ENCODE measurements at regions not wholly inside any gene's neighbourhood (a gene's known extent, or its start where the extent isn't known, plus 50 kb on each side); places are given as distances from the start of the nearest gene placed in this dataset.

DNA sequence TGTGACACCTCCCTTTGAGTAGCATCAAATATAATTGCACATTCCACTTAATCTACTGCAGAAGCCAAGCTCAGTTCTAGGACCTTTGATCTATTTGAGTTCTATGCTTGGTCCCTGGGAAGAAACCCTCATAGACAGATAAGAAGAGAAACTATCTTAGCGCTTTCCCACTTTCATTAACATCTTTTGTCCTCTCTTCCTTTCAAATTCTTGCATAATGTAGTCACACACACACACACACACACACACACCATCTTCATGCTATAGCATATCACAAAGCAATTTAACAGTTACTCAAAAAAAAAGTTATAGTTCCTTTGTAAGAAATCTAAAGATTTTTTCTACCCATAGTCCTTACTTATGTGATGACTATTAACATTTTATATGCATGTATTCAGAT lies 735.9 kb upstream of the PCDH9 start:
- Histone ChIP-seq H3K27ac (ENCODE audit: low read depth, low read length) (no peak overlapping the region), H2AFZ (ENCODE audit: low read depth, low read length) (no peak overlapping the region), H3K4me3 (ENCODE audit: insufficient read depth, low read depth, low read length) (no peak overlapping the region), H3K4me2 (ENCODE audit: low read length) (no peak overlapping the region), H3K4me1 (ENCODE audit: insufficient read depth, low read length) (no peaks in the 10 kb centered on the region), H3K79me2 (ENCODE audit: insufficient read depth, low read length) (no peaks in the 10 kb centered on the region), H4K20me1 (ENCODE audit: insufficient read depth, low read length) (no peaks in the 10 kb centered on the region), H3K9ac (ENCODE audit: low read length) (no peak overlapping the region), H3K27me3 (ENCODE audit: insufficient read depth, low read length) (no peaks in the 10 kb centered on the region), H3K9me3 (ENCODE audit: insufficient read depth, low read depth, low read length) (no peaks in the 10 kb centered on the region), H3K36me3 (ENCODE audit: insufficient read depth, low read length) (no peaks in the 10 kb centered on the region)
- Mint-ChIP-seq H3K9me3 (ENCODE audit: unreplicated experiment) (no peaks in the 10 kb centered on the region), H3K36me3 (ENCODE audit: low read depth, unreplicated experiment) (no peaks in the 10 kb centered on the region), H3K4me1 (ENCODE audit: low read depth, unreplicated experiment) (peaks cover 12% of the 10 kb centered on the region), H3K27ac (ENCODE audit: unreplicated experiment) (no peak overlapping the region), H3K4me3 (ENCODE audit: unreplicated experiment) (no peak overlapping the region), H3K27me3 (ENCODE audit: low read depth, unreplicated experiment) (no peaks in the 10 kb centered on the region)
- TF ChIP-seq, protein P1, sequence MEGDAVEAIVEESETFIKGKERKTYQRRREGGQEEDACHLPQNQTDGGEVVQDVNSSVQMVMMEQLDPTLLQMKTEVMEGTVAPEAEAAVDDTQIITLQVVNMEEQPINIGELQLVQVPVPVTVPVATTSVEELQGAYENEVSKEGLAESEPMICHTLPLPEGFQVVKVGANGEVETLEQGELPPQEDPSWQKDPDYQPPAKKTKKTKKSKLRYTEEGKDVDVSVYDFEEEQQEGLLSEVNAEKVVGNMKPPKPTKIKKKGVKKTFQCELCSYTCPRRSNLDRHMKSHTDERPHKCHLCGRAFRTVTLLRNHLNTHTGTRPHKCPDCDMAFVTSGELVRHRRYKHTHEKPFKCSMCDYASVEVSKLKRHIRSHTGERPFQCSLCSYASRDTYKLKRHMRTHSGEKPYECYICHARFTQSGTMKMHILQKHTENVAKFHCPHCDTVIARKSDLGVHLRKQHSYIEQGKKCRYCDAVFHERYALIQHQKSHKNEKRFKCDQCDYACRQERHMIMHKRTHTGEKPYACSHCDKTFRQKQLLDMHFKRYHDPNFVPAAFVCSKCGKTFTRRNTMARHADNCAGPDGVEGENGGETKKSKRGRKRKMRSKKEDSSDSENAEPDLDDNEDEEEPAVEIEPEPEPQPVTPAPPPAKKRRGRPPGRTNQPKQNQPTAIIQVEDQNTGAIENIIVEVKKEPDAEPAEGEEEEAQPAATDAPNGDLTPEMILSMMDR (IDR thresholded peaks at IDR 0.05; ENCODE audit: insufficient read depth, low read depth, low read length): no peak
- TF ChIP-seq EZH2 (IDR thresholded peaks at IDR 0.05; ENCODE audit: insufficient read depth, low read length): no peak
- FAIRE-seq (no peak), DNase-seq (ENCODE audit: low read depth) (peak; percentile 22)

DNA sequence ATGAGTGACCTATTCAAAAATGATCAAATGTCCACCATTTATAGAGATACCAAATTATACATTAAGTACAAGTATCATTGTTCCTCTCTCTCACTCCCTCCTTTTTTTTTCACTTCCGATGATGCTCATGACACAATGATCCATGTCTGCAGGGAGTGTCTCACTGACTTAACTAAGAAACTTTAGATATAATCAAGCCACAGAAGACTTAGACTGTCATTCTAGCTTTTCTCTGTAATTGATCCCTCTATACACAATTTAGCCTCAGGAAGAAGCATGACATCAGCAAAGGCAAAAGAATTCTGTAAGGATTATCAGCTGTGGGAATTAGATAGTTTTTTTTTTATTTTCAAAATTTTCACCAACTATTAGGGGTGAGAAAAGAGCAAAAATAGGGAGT lies 734.9 kb upstream of the PCDH9 start:
- H3K4me3 ChIP-seq (ENCODE audit: insufficient read depth, low read depth, low read length): no peak overlapping the region
- Mint-ChIP-seq H3K36me3 (ENCODE audit: low read depth, unreplicated experiment) (no peaks in the 10 kb centered on the region), H3K4me1 (ENCODE audit: low read depth, unreplicated experiment) (peaks cover 12% of the 10 kb centered on the region), H3K27me3 (ENCODE audit: low read depth, unreplicated experiment) (no peaks in the 10 kb centered on the region), H3K27ac (ENCODE audit: unreplicated experiment) (no peak overlapping the region), H3K4me3 (ENCODE audit: unreplicated experiment) (no peak overlapping the region), H3K9me3 (ENCODE audit: unreplicated experiment) (no peaks in the 10 kb centered on the region)
- no peaks in the 10 kb centered on the region for H3K36me3 ChIP-seq (ENCODE audit: insufficient read depth, low read length)
- H3K27me3 ChIP-seq (ENCODE audit: insufficient read depth, low read length): no peaks in the 10 kb centered on the region
- H3K9ac ChIP-seq (ENCODE audit: low read length): no peak overlapping the region
- FAIRE-seq: no peak
- H2AFZ ChIP-seq (ENCODE audit: low read depth, low read length): no peak overlapping the region
- H4K20me1 ChIP-seq (ENCODE audit: insufficient read depth, low read length): no peaks in the 10 kb centered on the region
- no peak overlapping the region for H3K4me2 ChIP-seq (ENCODE audit: low read length)
- no peaks in the 10 kb centered on the region for H3K79me2 ChIP-seq (ENCODE audit: insufficient read depth, low read length)
- H3K4me1 ChIP-seq (ENCODE audit: insufficient read depth, low read length): no peaks in the 10 kb centered on the region
- H3K27ac ChIP-seq (ENCODE audit: low read depth, low read length): no peak overlapping the region
- no peak for TF ChIP-seq EZH2 (IDR thresholded peaks at IDR 0.05; ENCODE audit: insufficient read depth, low read length)
- TF ChIP-seq, protein P1 (IDR thresholded peaks at IDR 0.05; ENCODE audit: insufficient read depth, low read depth, low read length): no peak
- no peak for DNase-seq (ENCODE audit: low read depth)
- H3K9me3 ChIP-seq (ENCODE audit: insufficient read depth, low read depth, low read length): no peaks in the 10 kb centered on the region

DNA sequence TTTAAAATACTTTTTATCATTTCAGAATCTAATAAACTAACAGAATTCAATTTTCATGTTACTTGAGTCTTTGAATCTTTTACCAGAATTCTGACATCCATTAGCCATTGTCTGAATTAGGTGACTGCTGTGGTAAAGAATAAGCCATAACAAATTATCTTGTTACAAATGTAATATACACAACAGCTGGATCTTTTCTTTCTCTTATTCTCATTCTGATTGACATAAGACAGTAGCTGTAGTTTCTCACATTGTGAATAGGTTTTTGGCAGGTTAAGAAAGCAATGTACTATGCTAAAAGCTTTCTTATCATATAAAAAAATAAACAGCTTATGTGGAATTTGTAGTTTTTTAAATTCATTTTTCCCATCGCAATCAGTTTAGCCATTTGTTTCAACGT lies 734.0 kb upstream of the PCDH9 start:
- Histone ChIP-seq H3K4me1 (ENCODE audit: insufficient read depth, low read length) (no peaks in the 10 kb centered on the region), H3K27me3 (ENCODE audit: insufficient read depth, low read length) (no peaks in the 10 kb centered on the region), H3K9ac (ENCODE audit: low read length) (no peak overlapping the region), H3K4me3 (ENCODE audit: insufficient read depth, low read depth, low read length) (no peak overlapping the region), H3K27ac (ENCODE audit: low read depth, low read length) (no peak overlapping the region), H3K4me2 (ENCODE audit: low read length) (no peak overlapping the region), H3K36me3 (ENCODE audit: insufficient read depth, low read length) (no peaks in the 10 kb centered on the region), H2AFZ (ENCODE audit: low read depth, low read length) (no peak overlapping the region), H3K79me2 (ENCODE audit: insufficient read depth, low read length) (no peaks in the 10 kb centered on the region), H4K20me1 (ENCODE audit: insufficient read depth, low read length) (no peaks in the 10 kb centered on the region), H3K9me3 (ENCODE audit: insufficient read depth, low read depth, low read length) (no peaks in the 10 kb centered on the region)
- no peak overlapping the region for H3K27ac Mint-ChIP-seq (ENCODE audit: unreplicated experiment)
- H3K4me3 Mint-ChIP-seq (ENCODE audit: unreplicated experiment): no peak overlapping the region
- H3K9me3 Mint-ChIP-seq (ENCODE audit: unreplicated experiment): no peaks in the 10 kb centered on the region
- TF ChIP-seq EZH2 (IDR thresholded peaks at IDR 0.05; ENCODE audit: insufficient read depth, low read length): no peak
- TF ChIP-seq, protein P1 (IDR thresholded peaks at IDR 0.05; ENCODE audit: insufficient read depth, low read depth, low read length): no peak
- peaks cover 12% of the 10 kb centered on the region for H3K4me1 Mint-ChIP-seq (ENCODE audit: low read depth, unreplicated experiment)
- no peaks in the 10 kb centered on the region for H3K36me3 Mint-ChIP-seq (ENCODE audit: low read depth, unreplicated experiment)
- DNase-seq (ENCODE audit: low read depth): no peak
- FAIRE-seq: no peak
- H3K27me3 Mint-ChIP-seq (ENCODE audit: low read depth, unreplicated experiment): no peaks in the 10 kb centered on the region
